ENCODE measurements at regions not wholly inside any gene's neighbourhood (a gene's known extent, or its start where the extent isn't known, plus 50 kb on each side); places are given as distances from the start of the nearest gene placed in this dataset.
"Not testable (repeated sequence)": the region's sequence is repeated elsewhere in the genome, so short reads cannot be mapped to it uniquely, and the experiment has no call there.

- not testable (repeated sequence) for DNase-seq
Measured at GRCh38 chr1:60489916-60490480, 416.4 kb upstream of the C1orf87 start.

DNA sequence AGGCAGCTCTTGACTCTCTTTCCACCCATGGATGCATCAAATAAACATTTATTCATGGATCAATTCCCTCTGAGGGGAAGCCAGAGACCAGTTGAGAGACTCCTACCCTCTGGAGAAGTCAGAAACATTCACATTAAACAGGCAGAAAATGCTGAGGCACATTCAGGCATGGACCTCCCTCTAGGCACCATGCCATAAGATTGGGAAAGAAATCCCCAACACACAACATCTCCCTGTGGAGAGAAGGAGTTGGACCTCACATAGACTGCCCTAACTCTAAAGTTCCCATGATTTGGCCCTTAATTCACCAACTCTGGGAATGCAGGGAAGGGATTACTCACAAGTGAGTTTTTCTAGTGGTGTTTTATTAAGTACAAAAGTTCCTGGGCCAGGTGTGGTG is 415.3 kb upstream of the C1orf87 start:
- no peak for DNase-seq

- no peak for DNase-seq
Measured at GRCh38 chr1:60487565-60488345, 414.2 kb upstream of the C1orf87 start.

DNA sequence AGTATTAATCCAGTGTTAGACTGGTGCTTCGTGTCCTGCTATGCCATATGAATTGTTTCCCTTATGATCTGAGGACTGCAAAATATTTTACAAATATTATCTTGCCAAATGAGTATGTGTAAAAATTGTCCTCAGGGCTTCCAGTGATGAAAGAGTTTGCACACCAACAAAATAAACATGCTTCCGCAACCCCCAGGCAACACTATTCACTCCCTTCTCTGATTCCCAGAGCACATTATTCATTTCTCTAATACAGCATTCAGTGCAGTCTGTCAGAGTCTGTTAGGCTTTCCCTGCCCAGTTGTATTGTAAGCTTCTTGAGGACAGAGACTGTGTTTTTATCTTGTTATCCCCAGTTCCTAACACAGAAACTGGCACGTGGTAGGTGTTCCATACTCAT is 409.9 kb upstream of the C1orf87 start:
- no peak for DNase-seq

DNA sequence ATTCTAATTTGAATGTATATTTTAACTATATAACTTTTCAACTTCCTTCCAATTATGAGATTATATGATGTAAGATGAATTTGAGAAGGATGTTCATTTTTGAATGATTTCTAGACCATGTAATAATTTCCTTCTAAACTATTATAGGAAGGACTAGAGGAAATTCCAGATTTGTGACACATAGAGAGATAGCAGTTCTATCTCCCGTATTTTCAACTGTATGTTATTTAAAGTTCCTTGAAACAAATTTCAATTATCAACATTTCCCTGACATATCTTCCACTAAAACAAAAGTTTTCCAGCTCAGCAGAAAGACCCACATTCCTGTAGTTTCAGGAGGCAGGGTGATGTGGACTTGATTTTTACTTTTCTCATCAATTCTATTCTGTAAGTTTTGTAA is 396.7 kb upstream of the C1orf87 start:
- DNase-seq: no peak

DNA sequence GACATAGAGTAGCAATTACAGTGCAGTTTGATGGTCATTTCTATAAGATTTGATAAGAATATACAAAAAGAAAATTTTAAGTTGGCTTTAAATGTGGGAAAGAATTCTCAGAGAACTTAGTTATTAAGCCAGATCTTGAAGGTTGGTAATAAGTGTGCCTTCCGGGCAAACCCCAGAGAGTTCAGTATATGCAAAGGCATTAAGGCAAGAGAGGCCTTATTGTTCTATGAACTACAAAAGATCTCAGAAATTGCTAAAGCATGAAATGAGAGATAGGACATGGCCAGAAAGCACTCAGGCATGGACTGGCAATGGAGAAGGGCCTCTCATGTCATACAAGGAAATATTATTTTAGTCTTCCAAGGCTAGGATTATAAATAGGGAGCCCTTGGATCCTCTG is 390.2 kb upstream of the C1orf87 start:
- no peak for DNase-seq

DNA sequence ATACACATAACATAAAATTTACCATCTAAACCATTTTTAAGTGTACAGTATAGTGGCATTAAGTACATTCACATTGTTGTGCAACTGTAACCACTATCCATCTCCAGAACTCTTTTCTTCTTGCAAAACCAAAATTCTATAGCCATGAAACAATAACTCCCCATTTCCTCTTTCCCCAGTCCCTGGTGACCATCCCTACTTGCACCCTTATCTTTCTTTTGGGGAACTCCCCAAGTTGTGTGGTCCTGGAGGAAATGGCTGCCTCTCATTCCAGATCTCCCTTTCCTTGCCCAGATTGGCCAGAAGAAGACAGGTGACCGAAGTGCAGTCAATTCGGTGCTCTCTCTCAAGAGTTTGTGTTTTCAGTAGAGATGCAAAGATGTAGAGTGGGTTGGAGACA is 389.6 kb upstream of the C1orf87 start:
- DNase-seq: no peak

- DNase-seq: no peak
Measured at GRCh38 chr1:60461925-60462595, 388.5 kb upstream of the C1orf87 start.

GRCh38 chr1:60458111-60458510 is 384.5 kb upstream of the C1orf87 start:
- DNase-seq: no peak

GRCh38 chr1:60449876-60450275 is 376.3 kb upstream of the C1orf87 start:
- no peak for DNase-seq

- DNase-seq: no peak
Measured at GRCh38 chr1:60448850-60449249, 375.3 kb upstream of the C1orf87 start.

- DNase-seq: no peak
Measured at GRCh38 chr1:60444680-60445079, 371.1 kb upstream of the C1orf87 start.

DNA sequence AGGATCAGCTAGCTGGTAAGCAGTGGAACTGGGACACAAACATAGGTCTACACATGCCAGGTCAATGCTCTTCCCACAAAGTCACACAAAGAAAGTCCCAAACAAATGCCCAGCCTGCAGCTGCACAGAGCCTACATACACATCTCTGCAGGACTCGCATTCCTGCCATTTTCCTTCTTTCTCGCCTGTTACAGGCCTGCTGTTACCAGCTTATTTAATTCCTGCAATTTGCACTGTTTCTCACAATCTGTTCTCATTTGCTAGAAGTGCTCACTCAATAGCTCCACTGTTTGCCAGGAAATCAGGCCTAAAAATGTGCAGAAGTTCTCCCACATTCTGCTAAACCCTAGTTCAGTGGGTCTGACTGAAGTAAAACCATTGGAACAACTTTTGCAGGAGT is 362.6 kb upstream of the C1orf87 start:
- no peak for DNase-seq

- no peak for DNase-seq
Measured at GRCh38 chr1:60431593-60431992, 358.0 kb upstream of the C1orf87 start.

- no peak for DNase-seq
Measured at GRCh38 chr1:60430375-60430774, 356.8 kb upstream of the C1orf87 start.

DNA sequence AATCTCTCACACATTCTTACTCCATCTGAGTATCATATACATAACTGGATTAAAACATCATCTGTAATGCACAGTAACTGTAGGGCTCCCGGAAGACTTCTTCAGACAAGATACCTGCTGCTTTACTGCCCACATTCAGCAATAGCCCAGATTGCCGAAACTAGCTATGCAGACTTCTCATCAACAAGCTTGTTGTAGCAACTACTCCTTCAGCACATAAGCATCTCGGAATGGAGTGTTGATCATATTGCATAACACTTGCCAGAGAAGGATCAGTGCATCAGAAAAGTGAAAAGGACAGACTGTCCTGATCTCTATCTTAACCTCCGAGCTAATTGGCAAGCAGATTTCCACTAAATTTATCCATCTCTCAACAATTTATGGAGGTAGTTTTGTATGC is 354.6 kb upstream of the C1orf87 start:
- DNase-seq: no peak

- DNase-seq: no peak
Measured at GRCh38 chr1:60427701-60428100, 354.1 kb upstream of the C1orf87 start.

DNA sequence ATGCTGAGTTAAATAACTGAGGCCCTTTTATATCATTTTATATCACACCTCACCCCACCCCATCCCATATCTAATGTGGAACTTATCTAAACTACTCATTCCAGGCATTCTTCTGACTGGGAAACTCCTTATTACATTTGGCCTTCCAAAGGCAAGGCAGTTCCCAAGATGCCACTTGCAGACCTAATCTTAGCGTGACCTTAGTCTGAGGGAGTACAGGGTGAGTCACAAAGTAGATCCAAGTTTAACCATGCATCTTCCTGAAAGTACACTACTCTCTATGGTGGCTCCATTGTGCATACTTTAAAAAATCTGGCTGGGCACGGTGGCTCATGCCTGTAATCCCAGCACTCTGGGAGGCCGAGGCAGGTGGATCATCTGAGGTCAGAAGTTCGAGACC is 353.6 kb upstream of the C1orf87 start:
- DNase-seq: no peak

DNA sequence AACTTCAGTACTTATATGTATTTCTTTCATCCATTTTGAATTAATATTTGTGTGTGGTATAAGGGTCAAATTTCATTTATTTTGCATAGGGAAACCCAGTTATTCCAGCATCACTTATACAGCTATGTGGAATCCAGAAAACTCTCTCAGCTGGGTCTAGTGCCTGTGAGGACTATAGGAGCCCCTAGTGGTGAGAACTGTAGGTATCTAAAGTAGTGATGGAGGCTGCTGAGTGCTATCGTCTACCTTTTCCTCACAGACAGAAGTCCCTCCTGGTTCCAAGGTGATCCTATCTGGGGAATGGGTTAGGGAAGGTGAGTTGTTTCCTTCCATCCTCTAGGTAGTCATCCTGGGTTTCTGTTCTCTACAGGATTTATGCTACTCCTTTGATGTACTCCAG is 352.0 kb upstream of the C1orf87 start:
- DNase-seq: no peak

GRCh38 chr1:60423146-60423780 is 349.7 kb upstream of the C1orf87 start:
- no peak for DNase-seq

- DNase-seq: no peak
Measured at GRCh38 chr1:60421965-60422364, 348.4 kb upstream of the C1orf87 start.

GRCh38 chr1:60419023-60419422 is 345.5 kb upstream of the C1orf87 start:
- no peak for DNase-seq

DNA sequence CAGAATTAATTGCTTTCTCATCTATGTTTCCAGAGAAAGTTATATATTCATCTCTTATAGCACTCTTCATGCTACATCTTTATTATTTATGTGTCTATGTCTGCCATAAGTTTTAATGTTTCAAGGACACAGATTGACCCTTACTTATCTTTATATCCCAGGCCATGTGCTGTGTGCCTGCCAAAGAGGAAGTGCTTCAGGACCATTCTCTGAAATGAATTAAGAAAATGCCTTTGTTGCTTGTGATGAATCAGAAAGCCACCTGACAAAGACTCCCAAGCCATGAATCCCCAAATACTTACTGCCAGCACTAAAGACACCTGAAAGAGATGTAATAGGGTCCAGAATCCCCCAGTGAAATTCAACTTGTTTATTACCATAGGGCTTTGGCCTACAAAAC is 342.1 kb upstream of the C1orf87 start:
- no peak for DNase-seq

DNA sequence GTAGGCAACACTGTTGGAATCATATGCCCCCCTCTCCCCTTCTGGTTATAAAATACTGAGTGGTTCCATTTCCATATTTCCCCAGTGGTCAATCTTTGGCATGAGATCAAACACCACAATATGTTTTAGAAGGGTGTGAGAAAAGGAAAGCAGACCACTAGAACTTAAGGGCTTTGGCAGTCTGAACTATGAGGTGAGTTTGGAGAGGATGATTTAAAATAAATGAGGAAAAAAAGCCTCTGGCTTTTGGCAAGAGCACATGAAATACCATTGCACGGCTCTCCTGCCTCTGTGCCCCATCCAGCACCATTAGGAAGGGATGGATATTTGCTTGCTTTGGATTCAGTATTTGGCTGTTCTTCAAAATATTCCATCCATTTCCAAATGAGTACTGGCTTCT is 339.5 kb upstream of the C1orf87 start:
- no peak for DNase-seq
